ENCODE measurements at regions not wholly inside any gene's neighbourhood (a gene's known extent, or its start where the extent isn't known, plus 50 kb on each side); places are given as distances from the start of the nearest gene placed in this dataset.

DNA sequence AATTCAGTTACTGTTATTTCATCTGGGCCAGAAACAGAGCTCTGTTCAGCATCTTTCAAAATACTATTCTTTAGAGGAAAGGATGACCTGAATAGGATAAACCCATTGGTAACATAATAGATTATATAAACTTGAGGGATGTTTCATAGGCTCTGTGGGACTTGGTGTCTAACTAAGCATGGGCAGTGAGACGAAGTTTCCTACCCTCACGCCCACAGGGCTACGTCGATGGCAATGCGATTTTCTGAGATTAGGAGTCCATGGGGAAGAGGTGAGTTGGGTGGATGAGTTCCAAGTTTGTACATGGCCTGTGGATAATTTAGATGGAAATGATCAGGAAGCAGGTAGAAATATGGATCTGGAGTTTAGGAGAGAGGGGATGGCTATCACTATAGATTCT, 115.2 kb upstream of the TBL1XR1 start:
- TF ChIP-seq, protein P1, sequence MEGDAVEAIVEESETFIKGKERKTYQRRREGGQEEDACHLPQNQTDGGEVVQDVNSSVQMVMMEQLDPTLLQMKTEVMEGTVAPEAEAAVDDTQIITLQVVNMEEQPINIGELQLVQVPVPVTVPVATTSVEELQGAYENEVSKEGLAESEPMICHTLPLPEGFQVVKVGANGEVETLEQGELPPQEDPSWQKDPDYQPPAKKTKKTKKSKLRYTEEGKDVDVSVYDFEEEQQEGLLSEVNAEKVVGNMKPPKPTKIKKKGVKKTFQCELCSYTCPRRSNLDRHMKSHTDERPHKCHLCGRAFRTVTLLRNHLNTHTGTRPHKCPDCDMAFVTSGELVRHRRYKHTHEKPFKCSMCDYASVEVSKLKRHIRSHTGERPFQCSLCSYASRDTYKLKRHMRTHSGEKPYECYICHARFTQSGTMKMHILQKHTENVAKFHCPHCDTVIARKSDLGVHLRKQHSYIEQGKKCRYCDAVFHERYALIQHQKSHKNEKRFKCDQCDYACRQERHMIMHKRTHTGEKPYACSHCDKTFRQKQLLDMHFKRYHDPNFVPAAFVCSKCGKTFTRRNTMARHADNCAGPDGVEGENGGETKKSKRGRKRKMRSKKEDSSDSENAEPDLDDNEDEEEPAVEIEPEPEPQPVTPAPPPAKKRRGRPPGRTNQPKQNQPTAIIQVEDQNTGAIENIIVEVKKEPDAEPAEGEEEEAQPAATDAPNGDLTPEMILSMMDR (conservative IDR thresholded peaks at IDR 0.05; ENCODE audit: low read depth, low read length): no peak
- DNase-seq (ENCODE audit: low read depth): no peak
- H3K4me3 ChIP-seq (ENCODE audit: low read length): no peak overlapping the region

DNA sequence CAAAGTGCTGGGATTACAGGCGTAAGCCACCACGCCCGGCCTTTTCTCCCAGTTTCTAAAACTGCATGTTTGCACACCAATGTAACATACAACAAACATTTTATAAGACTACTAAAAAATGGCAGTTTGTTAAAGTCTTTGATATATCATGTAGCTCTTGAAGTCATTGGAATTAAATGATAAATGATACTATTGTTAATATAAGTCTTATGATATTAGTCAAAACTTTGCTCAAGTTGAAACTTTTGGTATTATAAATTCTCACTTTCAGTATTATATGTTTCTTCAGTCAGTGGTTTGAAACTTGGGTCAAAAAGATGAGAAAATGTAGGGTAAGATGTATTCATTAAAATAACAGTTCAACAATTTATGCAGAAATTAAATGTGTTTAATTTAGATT, 117.6 kb upstream of the TBL1XR1 start:
- TF ChIP-seq, protein P1 (conservative IDR thresholded peaks at IDR 0.05; ENCODE audit: low read depth, low read length): no peak
- DNase-seq (ENCODE audit: low read depth): no peak
- no peak overlapping the region for H3K4me3 ChIP-seq (ENCODE audit: low read length)

DNA sequence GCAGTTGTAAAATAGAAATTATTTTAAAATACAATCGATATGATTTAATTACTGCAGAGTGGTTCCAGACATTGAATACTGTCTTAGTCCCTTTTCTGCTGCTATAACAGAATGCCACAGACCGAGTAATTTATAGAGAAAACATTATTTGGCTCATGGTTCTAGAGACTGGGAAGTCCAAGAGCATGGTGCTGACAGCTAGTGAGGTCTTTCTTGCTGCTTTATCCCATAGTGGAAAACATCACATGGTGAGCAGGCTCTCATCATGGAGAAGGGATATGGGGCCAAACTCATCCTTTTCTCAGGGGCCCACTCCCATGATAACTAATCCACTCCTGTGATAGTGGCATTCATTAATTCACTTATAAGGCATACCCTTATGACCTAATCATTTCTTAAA, 120.0 kb upstream of the TBL1XR1 start:
- H3K4me3 ChIP-seq (ENCODE audit: low read length): no peak overlapping the region

DNA sequence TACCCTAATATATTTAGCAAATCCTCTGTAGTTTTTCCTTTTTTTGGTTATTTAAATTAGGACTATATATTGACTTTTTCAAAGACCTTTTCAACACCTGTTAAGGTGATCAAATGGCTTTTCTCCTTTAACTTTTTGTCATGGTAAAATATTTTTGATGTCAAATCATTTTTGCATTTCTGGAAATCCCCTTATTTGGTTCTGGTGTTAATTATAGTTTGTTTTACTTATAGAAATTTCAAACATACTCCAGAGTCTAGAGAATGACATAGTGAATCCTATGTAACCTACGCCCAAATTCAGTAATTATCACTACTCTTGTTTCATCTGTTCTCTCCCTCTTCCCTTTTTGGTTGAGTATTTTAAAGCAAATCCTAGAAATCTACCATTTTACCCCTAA, 121.3 kb upstream of the TBL1XR1 start:
- no peak overlapping the region for H3K4me3 ChIP-seq (ENCODE audit: low read length)
- TF ChIP-seq, protein P1 (conservative IDR thresholded peaks at IDR 0.05; ENCODE audit: low read depth, low read length): no peak

More for the DNA sequence above, 120.0 kb upstream of the TBL1XR1 start:
- TF ChIP-seq, protein P1 (conservative IDR thresholded peaks at IDR 0.05; ENCODE audit: low read depth, low read length): no peak
- DNase-seq (ENCODE audit: low read depth): no peak

DNA sequence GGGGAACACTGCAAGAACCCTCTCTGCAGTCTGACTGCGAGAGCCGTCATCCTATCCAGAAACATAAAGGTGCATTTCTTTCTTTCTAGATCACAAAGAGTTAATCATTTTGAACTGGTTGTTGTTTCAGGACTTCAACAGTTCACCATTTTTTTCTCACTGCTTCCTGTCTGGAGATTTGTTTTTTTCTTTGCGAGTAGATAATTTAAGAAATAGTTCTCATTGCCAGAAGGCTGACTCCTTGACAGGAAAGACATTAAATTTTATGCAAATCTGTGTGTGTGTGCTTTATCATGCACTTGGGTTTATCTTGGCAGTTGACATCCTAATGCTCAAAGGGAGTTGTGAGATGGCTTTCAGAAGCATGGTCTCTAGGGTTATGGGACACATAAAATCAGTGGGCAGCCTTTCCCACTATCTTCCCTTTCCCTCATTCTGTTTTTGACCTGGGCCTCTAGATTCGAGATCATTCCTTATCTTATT, 123.5 kb upstream of the TBL1XR1 start:
- TF ChIP-seq, protein P1 (conservative IDR thresholded peaks at IDR 0.05; ENCODE audit: low read depth, low read length): no peak
- no peak overlapping the region for H3K4me3 ChIP-seq (ENCODE audit: low read length)
- no peak for DNase-seq (ENCODE audit: low read depth)

More for the DNA sequence above, 121.3 kb upstream of the TBL1XR1 start:
- DNase-seq (ENCODE audit: low read depth): no peak

DNA sequence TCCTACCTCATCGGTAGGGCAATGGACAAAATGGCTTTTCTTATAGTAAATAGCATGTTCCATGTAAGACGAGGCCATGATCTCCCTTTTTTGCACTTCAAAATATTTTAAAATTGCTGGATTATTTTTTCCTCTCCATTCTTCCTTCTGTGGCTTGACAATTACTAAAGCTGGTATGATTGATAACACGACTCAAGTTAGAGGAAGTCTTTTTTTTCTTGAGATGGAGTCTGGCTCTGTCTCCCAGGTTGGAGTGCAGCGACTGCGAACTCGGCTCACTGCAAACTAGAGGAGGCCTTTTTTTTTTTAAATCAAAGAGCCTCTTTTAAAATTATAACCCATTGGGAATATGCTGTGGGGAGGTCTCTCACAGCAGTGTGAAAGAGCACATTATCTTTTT, 124.5 kb upstream of the TBL1XR1 start:
- H3K4me3 ChIP-seq (ENCODE audit: low read length): no peak overlapping the region
- TF ChIP-seq, protein P1 (conservative IDR thresholded peaks at IDR 0.05; ENCODE audit: low read depth, low read length): no peak
- DNase-seq (ENCODE audit: low read depth): no peak

DNA sequence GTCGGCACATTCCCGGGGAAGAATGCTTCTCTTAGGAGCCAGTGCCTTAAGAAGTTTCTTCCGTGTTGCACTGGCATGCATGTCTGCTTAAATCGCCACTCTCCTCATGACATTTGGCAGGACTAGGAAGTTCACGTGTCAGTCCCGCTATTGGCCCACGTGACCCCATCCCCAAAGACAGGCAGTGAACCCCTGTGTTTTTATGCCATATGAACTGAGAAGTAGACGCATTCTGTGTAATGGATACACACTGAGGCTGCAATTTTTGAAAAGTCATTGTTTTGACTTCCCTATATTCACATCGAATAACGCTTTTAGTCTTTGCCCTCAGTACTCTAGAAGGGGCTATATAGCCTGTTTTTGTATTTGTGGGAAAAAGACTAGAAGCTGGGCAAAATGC, 125.6 kb upstream of the TBL1XR1 start:
- no peak for DNase-seq (ENCODE audit: low read depth)
- TF ChIP-seq, protein P1 (conservative IDR thresholded peaks at IDR 0.05; ENCODE audit: low read depth, low read length): no peak

More for the DNA sequence above, 125.6 kb upstream of the TBL1XR1 start:
- no peak overlapping the region for H3K4me3 ChIP-seq (ENCODE audit: low read length)
